Panc1 (cell line): ENCODE measurements at regions not wholly inside any gene's neighbourhood (a gene's known extent, or its start where the extent isn't known, plus 50 kb on each side); places are given as distances from the start of the nearest gene placed in this dataset.

Experiments used
- ATAC-seq: fragments of 200-7000 bp; cut with Tn5 transposase; 2 replicates; pipeline ENCODE4 v1.9.1; 2020; ENCODE audit warnings: mild to moderate bottlenecking, moderate library complexity
- BruUV-seq: library from RNA; stranded (reverse); fragments of 400-500 nt; replicated peaks from 2 replicates; lab custom pipeline; 2021; lab: Mats Ljungman, UMichigan
- CTCF ChIA-PET: fragments of 300-600 bp; sonication (Branson Sonifier 250); formaldehyde crosslinking; loops from one replicate; lab custom pipeline; 2022; ENCODE audit warnings: antibody characterized with exemption; lab: Charles Lee
- POLR2A ChIA-PET: fragments of 300-600 bp; sonication (Branson Sonifier 250); formaldehyde crosslinking; loops from one replicate; lab custom pipeline; 2022; ENCODE audit warnings: antibody characterized with exemption; lab: Charles Lee
- DNase-seq: peaks from one replicate; pipeline ENCODE4 v3.0.0-alpha.2; 2010; ENCODE audit warnings: low read depth, low spot score
- H3K27ac ChIP-seq: 2 replicates; pipeline ENCODE4 v1.5.1; 2011; ENCODE audit warnings: mild to moderate bottlenecking, low read length, inconsistent platforms
- H3K27me3 ChIP-seq: fragments of 200-500 bp; sonication (Bioruptor generic); 2 replicates; pipeline ENCODE4 v1.6.0; 2014; ENCODE audit warnings: low read length, inconsistent platforms; ENCODE audit not compliant: control insufficient read depth, insufficient read depth
- H3K36me3 ChIP-seq: fragments of 200-500 bp; sonication (Bioruptor generic); 2 replicates; pipeline ENCODE4 v1.5.1; 2014; ENCODE audit warnings: inconsistent platforms, mild to moderate bottlenecking, low read length, moderate library complexity; ENCODE audit not compliant: control insufficient read depth, insufficient read depth
- H3K4me1 ChIP-seq: 2 replicates; pipeline ENCODE4 v1.5.1; 2011; ENCODE audit warnings: inconsistent platforms, mild to moderate bottlenecking, low read length, moderate library complexity; ENCODE audit not compliant: control insufficient read depth, insufficient read depth
- H3K4me3 ChIP-seq, 2 experiments: 2 replicates each; pipeline ENCODE4 v1.5.1; 2011 to 2012; ENCODE audit warnings: low read depth in 2 of 2, low read length in 2 of 2, mild to moderate bottlenecking in 2 of 2, inconsistent platforms in 1 of 2, moderate library complexity in 1 of 2
- H3K9me3 ChIP-seq: fragments of 200-500 bp; sonication (Bioruptor generic); 2 replicates; pipeline ENCODE4 v1.5.1; 2014; ENCODE audit warnings: low read depth, mild to moderate bottlenecking, inconsistent platforms, low read length, moderate library complexity; ENCODE audit not compliant: control insufficient read depth, insufficient read depth
- CTCF ChIP-seq: fragments of 450-650 bp; IDR thresholded peaks from 2 replicates; pipeline ENCODE4 v1.5.1; 2017; ENCODE audit warnings: mild to moderate bottlenecking
- POLR2AphosphoS5 ChIP-seq: IDR thresholded peaks from 2 replicates; pipeline ENCODE4 v1.6.1; 2012; ENCODE audit warnings: mild to moderate bottlenecking, low read depth, low read length, moderate library complexity
- REST ChIP-seq, 2 experiments: IDR thresholded peaks; 2 replicates each; pipeline ENCODE4 v1.6.1; 2011 to 2012; ENCODE audit warnings: low read depth in 2 of 2, control low read depth in 1 of 2, low read length in 1 of 2, mild to moderate bottlenecking in 1 of 2, moderate library complexity in 1 of 2; ENCODE audit not compliant: insufficient read depth in 1 of 2
- SIN3A ChIP-seq: IDR thresholded peaks from 2 replicates; pipeline ENCODE4 v1.6.1; 2012; ENCODE audit warnings: low read depth, mild to moderate bottlenecking, low read length, moderate library complexity, borderline replicate concordance; ENCODE audit not compliant: insufficient read depth
- TCF7L2 ChIP-seq: IDR thresholded peaks from 2 replicates; pipeline ENCODE4 v1.6.1; 2011; ENCODE audit warnings: mild to moderate bottlenecking, low read depth, low read length, inconsistent platforms
- in situ Hi-C: cut with HindIII; loops from 2 replicates; pipeline ENCODE4 v1.10.0; 2016; ENCODE audit warnings: low sequenced_read_pairs, low pct_unique_long_range_greater_than_20kb
- intact Hi-C: fragments of 100-400 bp; cut with micrococcal nuclease; formaldehyde crosslinking; loops from one replicate; pipeline ENCODE4 v1.10.0; 2022; ENCODE audit not compliant: unreplicated experiment

- CTCF ChIA-PET, result no interaction called here
- H3K4me1 ChIP-seq, result no peaks in the 10 kb centered on the region
- intact Hi-C loops (no loop called here), in situ Hi-C loops (no loop called here)
- no TSS peak for BruUV-seq
- no peaks in the 10 kb centered on the region for H3K36me3 ChIP-seq
- ATAC-seq (no peak), DNase-seq (no peak)
- POLR2A ChIA-PET, result interaction anchor here (0.7 kb wide), 1 partner anchor 49 kb away, joined by 3 read pairs; no protein-coding TSS in a partner anchor
- H3K27me3 ChIP-seq, result no peaks in the 10 kb centered on the region
- TF ChIP-seq POLR2AphosphoS5 (no peak), SIN3A (no peak), REST (IDR thresholded peaks at IDR 0.05; ENCODE audit: insufficient read depth in 1 of 2, low read depth in 2 of 2, low read length in 1 of 2) (no peak), TCF7L2 (no peak), CTCF (no peak)
- no peak overlapping the region for H3K4me3 ChIP-seq
- H3K9me3 ChIP-seq, result no peaks in the 10 kb centered on the region
- H3K27ac ChIP-seq, result no peak overlapping the region
Measured at GRCh38 chr12:19064713-19065112, 64.8 kb upstream of the PLEKHA5 start.

GRCh38 chr12:19065223-19065622 is 64.3 kb upstream of the PLEKHA5 start:
- Histone ChIP-seq H3K27ac (no peak overlapping the region), H3K36me3 (no peaks in the 10 kb centered on the region), H3K9me3 (no peaks in the 10 kb centered on the region), H3K27me3 (no peaks in the 10 kb centered on the region), H3K4me3 (no peak overlapping the region), H3K4me1 (no peaks in the 10 kb centered on the region)
- DNase-seq (no peak), ATAC-seq (no peak)
- ChIA-PET POLR2A (no interaction called here), CTCF (no interaction called here)
- BruUV-seq, result no TSS peak
- TF ChIP-seq TCF7L2 (no peak), SIN3A (no peak), POLR2AphosphoS5 (no peak), CTCF (no peak)
- intact Hi-C loops, result no loop called here
- in situ Hi-C loops, result no loop called here
